ENCODE measurements at regions not wholly inside any gene's neighbourhood (a gene's known extent, or its start where the extent isn't known, plus 50 kb on each side); places are given as distances from the start of the nearest gene placed in this dataset.

GRCh38 chr14:86938320-86938719 lies 1054.7 kb downstream of the GALC start:
- no peak for TF ChIP-seq CTCF (IDR thresholded peaks at IDR 0.05; ENCODE audit: insufficient read depth, low read depth, low read length)
- DNase-seq (ENCODE audit: low read depth), result no peak
- no peak overlapping the region for H3K4me3 ChIP-seq (ENCODE audit: low read depth, low read length)

- TF ChIP-seq CTCF (IDR thresholded peaks at IDR 0.05; ENCODE audit: insufficient read depth, low read depth, low read length), result no peak
- H3K4me3 ChIP-seq (ENCODE audit: low read depth, low read length), result no peak overlapping the region
- no peak for DNase-seq (ENCODE audit: low read depth)
Measured at GRCh38 chr14:86936556-86936955, 1056.4 kb downstream of the GALC start.

- H3K4me3 ChIP-seq (ENCODE audit: low read depth, low read length), result no peak overlapping the region
- DNase-seq (ENCODE audit: low read depth), result no peak
- TF ChIP-seq CTCF (IDR thresholded peaks at IDR 0.05; ENCODE audit: insufficient read depth, low read depth, low read length), result no peak
Measured at GRCh38 chr14:86935241-86935885, 1057.6 kb downstream of the GALC start.

GRCh38 chr14:86933958-86934595 lies 1058.9 kb downstream of the GALC start:
- TF ChIP-seq CTCF (IDR thresholded peaks at IDR 0.05; ENCODE audit: insufficient read depth, low read depth, low read length), result no peak
- no peak for DNase-seq (ENCODE audit: low read depth)
- no peak overlapping the region for H3K4me3 ChIP-seq (ENCODE audit: low read depth, low read length)

GRCh38 chr14:86933460-86933859 lies 1059.5 kb downstream of the GALC start:
- no peak for TF ChIP-seq CTCF (IDR thresholded peaks at IDR 0.05; ENCODE audit: insufficient read depth, low read depth, low read length)
- DNase-seq (ENCODE audit: low read depth), result no peak
- no peak overlapping the region for H3K4me3 ChIP-seq (ENCODE audit: low read depth, low read length)

- DNase-seq (ENCODE audit: low read depth), result no peak
- TF ChIP-seq CTCF (IDR thresholded peaks at IDR 0.05; ENCODE audit: insufficient read depth, low read depth, low read length), result no peak
- H3K4me3 ChIP-seq (ENCODE audit: low read depth, low read length), result no peak overlapping the region
Measured at GRCh38 chr14:86915406-86915805, 1077.6 kb downstream of the GALC start.

Measured in fibroblast of villous mesenchyme (primary cell).